Neutrophil (primary cell): ENCODE measurements at regions not wholly inside any gene's neighbourhood (a gene's known extent, or its start where the extent isn't known, plus 50 kb on each side); places are given as distances from the start of the nearest gene placed in this dataset.

ENCODE experiments used
- H3K27ac ChIP-seq: fragments of 200-600 bp; sonication (generic); 2 replicates; pipeline ENCODE4 v1.5.1; 2016; ENCODE audit warnings: mild to moderate bottlenecking, moderate library complexity
- H3K27me3 ChIP-seq: fragments of 200-600 bp; sonication (generic); 2 replicates; pipeline ENCODE4 v1.6.0; 2016; ENCODE audit warnings: mild to moderate bottlenecking
- H3K36me3 ChIP-seq: fragments of 200-600 bp; sonication (generic); 2 replicates; pipeline ENCODE4 v1.5.1; 2017
- H3K4me1 ChIP-seq, 2 experiments: fragments of 200-600 bp in 1 of 2; sonication (generic) in 1 of 2; 1 replicate in 1 of 2; 2 replicates in 1 of 2; pipeline versions ENCODE4 v1.5.1 to v1.6.1; 2013 to 2016; ENCODE audit warnings: low read depth in 1 of 2, low read length in 1 of 2, mild to moderate bottlenecking in 1 of 2, moderate library complexity in 1 of 2; ENCODE audit not compliant: control insufficient read depth in 1 of 2, insufficient read depth in 1 of 2
- H3K4me3 ChIP-seq, 2 experiments: fragments of 200-600 bp in 1 of 2; sonication (generic) in 1 of 2; 1 replicate in 1 of 2; 2 replicates in 1 of 2; pipeline ENCODE4 v1.5.1; 2013 to 2016; ENCODE audit warnings: low read depth in 1 of 2, low read length in 1 of 2, mild to moderate bottlenecking in 1 of 2, moderate library complexity in 1 of 2
- H3K9me3 ChIP-seq: fragments of 200-600 bp; sonication (generic); 2 replicates; pipeline ENCODE4 v1.5.1; 2016
- TF ChIP-seq, protein P1 (sequence below): fragments of 200-600 bp; sonication (generic); IDR thresholded peaks from 2 replicates; pipeline ENCODE4 v1.5.1; 2016; ENCODE audit warnings: antibody characterized with exemption

- no peak overlapping the region for H3K27ac ChIP-seq
- H3K4me1 ChIP-seq: no peaks in the 10 kb centered on the region
- H3K9me3 ChIP-seq: no peaks in the 10 kb centered on the region
- H3K36me3 ChIP-seq: no peaks in the 10 kb centered on the region
- TF ChIP-seq, protein P1, sequence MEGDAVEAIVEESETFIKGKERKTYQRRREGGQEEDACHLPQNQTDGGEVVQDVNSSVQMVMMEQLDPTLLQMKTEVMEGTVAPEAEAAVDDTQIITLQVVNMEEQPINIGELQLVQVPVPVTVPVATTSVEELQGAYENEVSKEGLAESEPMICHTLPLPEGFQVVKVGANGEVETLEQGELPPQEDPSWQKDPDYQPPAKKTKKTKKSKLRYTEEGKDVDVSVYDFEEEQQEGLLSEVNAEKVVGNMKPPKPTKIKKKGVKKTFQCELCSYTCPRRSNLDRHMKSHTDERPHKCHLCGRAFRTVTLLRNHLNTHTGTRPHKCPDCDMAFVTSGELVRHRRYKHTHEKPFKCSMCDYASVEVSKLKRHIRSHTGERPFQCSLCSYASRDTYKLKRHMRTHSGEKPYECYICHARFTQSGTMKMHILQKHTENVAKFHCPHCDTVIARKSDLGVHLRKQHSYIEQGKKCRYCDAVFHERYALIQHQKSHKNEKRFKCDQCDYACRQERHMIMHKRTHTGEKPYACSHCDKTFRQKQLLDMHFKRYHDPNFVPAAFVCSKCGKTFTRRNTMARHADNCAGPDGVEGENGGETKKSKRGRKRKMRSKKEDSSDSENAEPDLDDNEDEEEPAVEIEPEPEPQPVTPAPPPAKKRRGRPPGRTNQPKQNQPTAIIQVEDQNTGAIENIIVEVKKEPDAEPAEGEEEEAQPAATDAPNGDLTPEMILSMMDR: no peak
- H3K4me3 ChIP-seq: no peak overlapping the region
- no peaks in the 10 kb centered on the region for H3K27me3 ChIP-seq
These were observed 1187.2 kb upstream of the CRIM1 start for GRCh38 chr2:35168351-35168750.

GRCh38 chr2:35163948-35164347 is 1191.6 kb upstream of the CRIM1 start:
- TF ChIP-seq, protein P1: no peak
- H3K9me3 ChIP-seq: no peaks in the 10 kb centered on the region
- no peak overlapping the region for H3K4me3 ChIP-seq
- no peak overlapping the region for H3K27ac ChIP-seq
- H3K4me1 ChIP-seq: no peaks in the 10 kb centered on the region
- no peaks in the 10 kb centered on the region for H3K36me3 ChIP-seq
- no peaks in the 10 kb centered on the region for H3K27me3 ChIP-seq

GRCh38 chr2:35160871-35161270 is 1194.7 kb upstream of the CRIM1 start:
- Histone ChIP-seq H3K27ac (no peak overlapping the region), H3K4me1 (no peaks in the 10 kb centered on the region), H3K4me3 (no peak overlapping the region), H3K36me3 (no peaks in the 10 kb centered on the region), H3K27me3 (no peaks in the 10 kb centered on the region), H3K9me3 (no peaks in the 10 kb centered on the region)
- TF ChIP-seq, protein P1: no peak

GRCh38 chr2:35125871-35126270 is 1229.7 kb upstream of the CRIM1 start:
- Histone ChIP-seq H3K4me1 (no peaks in the 10 kb centered on the region), H3K27ac (no peak overlapping the region), H3K27me3 (no peaks in the 10 kb centered on the region), H3K4me3 (no peak overlapping the region), H3K9me3 (no peaks in the 10 kb centered on the region), H3K36me3 (no peaks in the 10 kb centered on the region)
- TF ChIP-seq, protein P1: no peak

GRCh38 chr2:35125278-35125677 is 1230.3 kb upstream of the CRIM1 start:
- no peaks in the 10 kb centered on the region for H3K9me3 ChIP-seq
- H3K4me3 ChIP-seq: no peak overlapping the region
- no peaks in the 10 kb centered on the region for H3K4me1 ChIP-seq
- TF ChIP-seq, protein P1: no peak
- H3K27me3 ChIP-seq: no peaks in the 10 kb centered on the region
- H3K36me3 ChIP-seq: no peaks in the 10 kb centered on the region
- no peak overlapping the region for H3K27ac ChIP-seq

DNA sequence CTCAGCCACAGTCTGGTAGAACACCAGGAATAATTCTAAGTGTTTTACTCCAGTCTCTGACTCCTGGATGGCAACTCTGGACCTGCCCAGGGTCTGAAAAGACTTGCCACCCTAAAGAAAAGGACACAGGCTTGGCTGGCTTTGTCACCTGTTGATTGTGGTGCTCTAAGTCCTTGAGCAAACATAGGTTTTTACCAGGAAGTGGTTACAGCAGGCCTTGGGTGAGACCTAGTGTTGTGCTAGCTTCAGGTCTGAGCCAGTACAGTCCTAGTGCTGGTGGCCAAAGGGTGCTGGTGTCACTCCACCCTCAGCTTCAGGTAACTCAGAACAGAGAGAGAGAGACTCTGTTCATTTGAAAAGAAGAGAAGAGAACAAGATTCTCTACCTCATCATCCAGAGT is 1239.4 kb upstream of the CRIM1 start:
- Histone ChIP-seq H3K9me3 (no peaks in the 10 kb centered on the region), H3K27me3 (no peaks in the 10 kb centered on the region), H3K4me1 (no peaks in the 10 kb centered on the region), H3K36me3 (no peaks in the 10 kb centered on the region), H3K27ac (no peak overlapping the region), H3K4me3 (no peak overlapping the region)
- TF ChIP-seq, protein P1: no peak
